GM18502 (cell line): ENCODE measurements at regions not wholly inside any gene's neighbourhood (a gene's known extent, or its start where the extent isn't known, plus 50 kb on each side); places are given as distances from the start of the nearest gene placed in this dataset.
"Not testable (repeated sequence)": the region's sequence is repeated elsewhere in the genome, so short reads cannot be mapped to it uniquely, and the experiment has no call there.

Source experiments
- ATAC-seq: cut with Tn5 transposase; IDR thresholded peaks from one replicate; pipeline ENCODE4 v1.9.1; 2021; ENCODE audit warnings: mild to moderate bottlenecking; ENCODE audit not compliant: unreplicated experiment, poor library complexity

- not testable (repeated sequence) for ATAC-seq
These were observed 77.9 kb downstream of the NR4A2 start for GRCh38 chr2:156254637-156255067.

GRCh38 chr2:156253765-156254164 lies 78.8 kb downstream of the NR4A2 start:
- no peak for ATAC-seq

- no peak for ATAC-seq
These were observed 89.6 kb downstream of the NR4A2 start for GRCh38 chr2:156242874-156243273.

GRCh38 chr2:156237558-156237957 lies 95.0 kb downstream of the NR4A2 start:
- no peak for ATAC-seq

GRCh38 chr2:156229724-156230362 lies 102.7 kb downstream of the NR4A2 start:
- no peak for ATAC-seq

- not testable (repeated sequence) for ATAC-seq
These were observed 109.2 kb downstream of the NR4A2 start for GRCh38 chr2:156223328-156223727.

GRCh38 chr2:156221703-156222102 lies 110.8 kb downstream of the NR4A2 start:
- ATAC-seq: no peak

GRCh38 chr2:156219491-156220100 lies 112.9 kb downstream of the NR4A2 start:
- no peak for ATAC-seq

- ATAC-seq: no peak
These were observed 116.9 kb downstream of the NR4A2 start for GRCh38 chr2:156215656-156216055.

- ATAC-seq: no peak
These were observed 121.2 kb downstream of the NR4A2 start for GRCh38 chr2:156211318-156211717.

- no peak for ATAC-seq
These were observed 126.2 kb downstream of the NR4A2 start for GRCh38 chr2:156206355-156206754.

- ATAC-seq: no peak
These were observed 132.9 kb downstream of the NR4A2 start for GRCh38 chr2:156199588-156199987.

GRCh38 chr2:156196031-156196430 lies 136.5 kb downstream of the NR4A2 start:
- no peak for ATAC-seq

GRCh38 chr2:156192468-156192867 lies 140.1 kb downstream of the NR4A2 start:
- ATAC-seq: no peak

- ATAC-seq: no peak
These were observed 141.0 kb downstream of the NR4A2 start for GRCh38 chr2:156191527-156191926.

GRCh38 chr2:156190517-156190916 lies 142.0 kb downstream of the NR4A2 start:
- ATAC-seq: no peak

GRCh38 chr2:156189584-156189983 lies 142.9 kb downstream of the NR4A2 start:
- no peak for ATAC-seq

GRCh38 chr2:156189143-156189542 lies 143.4 kb downstream of the NR4A2 start:
- no peak for ATAC-seq

GRCh38 chr2:156182132-156182531 lies 150.4 kb downstream of the NR4A2 start:
- no peak for ATAC-seq

- ATAC-seq: no peak
These were observed 151.3 kb downstream of the NR4A2 start for GRCh38 chr2:156181208-156181607.

- no peak for ATAC-seq
These were observed 154.9 kb downstream of the NR4A2 start for GRCh38 chr2:156177654-156178053.

GRCh38 chr2:156175946-156176345 lies 156.6 kb downstream of the NR4A2 start:
- ATAC-seq: no peak
